CD4-positive, alpha-beta T cell (primary cell): ENCODE measurements at regions not wholly inside any gene's neighbourhood (a gene's known extent, or its start where the extent isn't known, plus 50 kb on each side); places are given as distances from the start of the nearest gene placed in this dataset.

Source experiments
- ATAC-seq: fragments of 200-7000 bp; cut with Tn5 transposase; one replicate; pipeline ENCODE4 v1.10.0; 2022; ENCODE audit warnings: mild to moderate bottlenecking; ENCODE audit not compliant: poor library complexity
- CTCF ChIA-PET: fragments of 350-600 bp; sonication (Branson Sonifier 250); formaldehyde crosslinking; loops from one replicate; lab custom pipeline; 2021; ENCODE audit warnings: antibody characterized with exemption, inconsistent platforms; lab: Charles Lee
- POLR2A ChIA-PET: fragments of 350-600 bp; sonication (Branson Sonifier 250); formaldehyde crosslinking; loops from one replicate; lab custom pipeline; 2021; ENCODE audit warnings: antibody characterized with exemption, inconsistent platforms; lab: Charles Lee
- DNase-seq, 14 experiments: peaks; one replicate each; pipeline ENCODE4 v3.0.0-alpha.2; 2013 to 2020; ENCODE audit warnings: mixed read lengths in 2 of 14
- H3K27ac ChIP-seq, 2 donors: one replicate each; pipeline versions ENCODE4 v1.5.1 to v1.7.0; 2013; ENCODE audit warnings: low read length in 2 of 2, low read depth in 1 of 2, mild to moderate bottlenecking in 1 of 2
- H3K27me3 ChIP-seq, 2 experiments: 1 replicate in 1 of 2; 2 replicates in 1 of 2; pipeline versions ENCODE4 v1.6.1 to v1.7.0; 2013; ENCODE audit warnings: low read length in 2 of 2, control low read depth in 1 of 2, mild to moderate bottlenecking in 1 of 2, moderate library complexity in 1 of 2; ENCODE audit not compliant: insufficient read depth in 2 of 2, control insufficient read depth in 1 of 2
- H3K36me3 ChIP-seq: one replicate; pipeline ENCODE4 v1.6.1; 2013; ENCODE audit warnings: low read length, control low read depth; ENCODE audit not compliant: insufficient read depth
- H3K4me1 ChIP-seq: one replicate; pipeline ENCODE4 v1.6.1; 2013; ENCODE audit warnings: low read length, control low read depth; ENCODE audit not compliant: insufficient read depth
- H3K4me3 ChIP-seq: one replicate; pipeline ENCODE4 v1.5.1; 2013; ENCODE audit warnings: mild to moderate bottlenecking, low read length, moderate library complexity
- H3K9me3 ChIP-seq, 2 experiments: 1 replicate in 1 of 2; 2 replicates in 1 of 2; pipeline versions ENCODE4 v1.6.1 to v1.7.0; 2013; ENCODE audit warnings: low read length in 2 of 2, mild to moderate bottlenecking in 2 of 2, control low read depth in 1 of 2, moderate library complexity in 1 of 2; ENCODE audit not compliant: control insufficient read depth in 1 of 2, insufficient read depth in 1 of 2
- H3K27ac Mint-ChIP-seq: one replicate; pipeline ENCODE4 v1.8.0; 2020; ENCODE audit warnings: mixed read lengths
- H3K27me3 Mint-ChIP-seq: one replicate; pipeline ENCODE4 v1.8.0; 2021; ENCODE audit warnings: mixed read lengths
- H3K36me3 Mint-ChIP-seq: one replicate; pipeline ENCODE4 v1.8.0; 2021; ENCODE audit warnings: low read depth, mixed read lengths
- H3K4me1 Mint-ChIP-seq: one replicate; pipeline ENCODE4 v1.8.0; 2021; ENCODE audit warnings: low read depth, mixed read lengths
- H3K4me3 Mint-ChIP-seq: one replicate; pipeline ENCODE4 v1.8.0; 2020; ENCODE audit warnings: mild to moderate bottlenecking, mixed read lengths
- H3K9me3 Mint-ChIP-seq: one replicate; pipeline ENCODE4 v1.8.0; 2020; ENCODE audit warnings: mixed read lengths
- CTCF ChIP-seq: fragments of 200-600 bp; IDR thresholded peaks from one replicate; pipeline ENCODE4 v1.8.0; 2022; ENCODE audit warnings: antibody characterized with exemption, mild to moderate bottlenecking
- intact Hi-C, 2 experiments: fragments of 100-400 bp; cut with DNase I in 1 of 2; cut with micrococcal nuclease in 1 of 2; formaldehyde crosslinking; loops; one replicate each; pipeline versions ENCODE4 v1.15.1 to v1.9.0; 2023 to 2025; cut with DNase I, micrococcal nuclease

GRCh38 chr5:139743804-139744203 lies 51.8 kb upstream of the PSD2 start:
- Mint-ChIP-seq H3K27ac (no peak overlapping the region), H3K9me3 (no peaks in the 10 kb centered on the region), H3K4me1 (peaks cover 22% of the 10 kb centered on the region), H3K27me3 (peaks cover 16% of the 10 kb centered on the region), H3K4me3 (no peak overlapping the region), H3K36me3 (no peaks in the 10 kb centered on the region)
- ChIA-PET CTCF (interaction anchor here (1.1 kb wide), 1 partner anchor 21 kb away, joined by 3 read pairs; no protein-coding TSS in a partner anchor), POLR2A (no interaction called here)
- no peak for TF ChIP-seq CTCF
- peaks cover 31% of the 10 kb centered on the region for H3K4me1 ChIP-seq
- no peak for ATAC-seq
- H3K4me3 ChIP-seq = no peak overlapping the region
- intact Hi-C loops = no loop called here
- H3K9me3 ChIP-seq = peaks cover 0 to 15% of the 10 kb centered on the region in 2 experiments
- peaks cover 7 to 15% of the 10 kb centered on the region in 2 experiments for H3K27me3 ChIP-seq
- H3K36me3 ChIP-seq = no peaks in the 10 kb centered on the region
- DNase-seq = no peak
- H3K27ac ChIP-seq = no peak overlapping the region

- no peak for DNase-seq
- Mint-ChIP-seq H3K4me3 (peak overlapping the region; percentile 76), H3K27me3 (peaks cover 24% of the 10 kb centered on the region), H3K27ac (no peak overlapping the region), H3K9me3 (no peaks in the 10 kb centered on the region), H3K36me3 (no peaks in the 10 kb centered on the region), H3K4me1 (peaks cover 22% of the 10 kb centered on the region)
- ATAC-seq = no peak
- no peak for TF ChIP-seq CTCF
- intact Hi-C loops = loop anchor here in 1 of 2 experiments (5.0 kb wide), 1 partner anchor 107 kb away; no protein-coding TSS in a partner anchor
- peaks cover 0 to 15% of the 10 kb centered on the region in 2 experiments for H3K9me3 ChIP-seq
- ChIA-PET POLR2A (no interaction called here), CTCF (interaction anchor here (4.5 kb wide), 1 partner anchor 21 kb away, joined by 45 read pairs; no protein-coding TSS in a partner anchor)
- H3K27ac ChIP-seq = no peak overlapping the region
- peaks cover 7 to 19% of the 10 kb centered on the region in 2 experiments for H3K27me3 ChIP-seq
- no peaks in the 10 kb centered on the region for H3K36me3 ChIP-seq
- H3K4me3 ChIP-seq = no peak overlapping the region
- peaks cover 31% of the 10 kb centered on the region for H3K4me1 ChIP-seq
These were observed 51.0 kb upstream of the PSD2 start for GRCh38 chr5:139744471-139745131.

GRCh38 chr5:139745132-139745799 lies 50.3 kb upstream of the PSD2 start:
- TF ChIP-seq CTCF = no peak
- ChIA-PET CTCF (interaction anchor here (4.5 kb wide), 1 partner anchor 20 kb away, joined by 45 read pairs; no protein-coding TSS in a partner anchor), POLR2A (no interaction called here)
- no peak overlapping the region for H3K4me3 ChIP-seq
- Mint-ChIP-seq H3K27me3 (peaks cover 25% of the 10 kb centered on the region), H3K4me3 (peak overlapping the region; percentile 58), H3K27ac (no peak overlapping the region), H3K9me3 (no peaks in the 10 kb centered on the region), H3K4me1 (peaks cover 22% of the 10 kb centered on the region), H3K36me3 (no peaks in the 10 kb centered on the region)
- peaks cover 31% of the 10 kb centered on the region for H3K4me1 ChIP-seq
- H3K27me3 ChIP-seq = peaks cover 7 to 19% of the 10 kb centered on the region in 2 experiments
- peaks cover 0 to 15% of the 10 kb centered on the region in 2 experiments for H3K9me3 ChIP-seq
- peak in 1 of 14 experiments; percentile 46 for DNase-seq
- H3K36me3 ChIP-seq = no peaks in the 10 kb centered on the region
- no peak overlapping the region for H3K27ac ChIP-seq
- no peak for ATAC-seq
- intact Hi-C loops = loop anchor here in 1 of 2 experiments (5.0 kb wide), 1 partner anchor 108 kb away; no protein-coding TSS in a partner anchor
